Osteocyte (in vitro differentiated cells): ENCODE measurements at regions not wholly inside any gene's neighbourhood (a gene's known extent, or its start where the extent isn't known, plus 50 kb on each side); places are given as distances from the start of the nearest gene placed in this dataset.

Experiments used
- DNase-seq: peaks from one replicate; pipeline ENCODE4 v3.0.0; 2021; ENCODE audit warnings: mixed read lengths; ENCODE audit not compliant: unreplicated experiment; ENCODE audit errors: extremely low spot score
- H3K27ac Mint-ChIP-seq: one replicate; pipeline ENCODE4 v1.8.0; 2021; ENCODE audit warnings: mild to moderate bottlenecking, mixed read lengths; ENCODE audit not compliant: unreplicated experiment
- H3K27me3 Mint-ChIP-seq: one replicate; pipeline ENCODE4 v1.8.0; 2021; ENCODE audit warnings: mixed read lengths; ENCODE audit not compliant: unreplicated experiment
- H3K36me3 Mint-ChIP-seq: one replicate; pipeline ENCODE4 v1.8.0; 2021; ENCODE audit warnings: mixed read lengths; ENCODE audit not compliant: unreplicated experiment
- H3K4me1 Mint-ChIP-seq: one replicate; pipeline ENCODE4 v1.8.0; 2021; ENCODE audit warnings: mixed read lengths; ENCODE audit not compliant: unreplicated experiment
- H3K4me3 Mint-ChIP-seq: one replicate; pipeline ENCODE4 v1.8.0; 2021; ENCODE audit warnings: mild to moderate bottlenecking, moderate library complexity, mixed read lengths; ENCODE audit not compliant: unreplicated experiment
- H3K9me3 Mint-ChIP-seq: one replicate; pipeline ENCODE4 v1.8.0; 2021; ENCODE audit warnings: mixed read lengths; ENCODE audit not compliant: unreplicated experiment
- CTCF ChIP-seq: fragments of 200-600 bp; sonication (generic); IDR thresholded peaks from 2 replicates; pipeline ENCODE4 v1.5.0; 2021; ENCODE audit warnings: antibody characterized with exemption, mild to moderate bottlenecking, moderate library complexity

GRCh38 chr2:18911416-18911815 is 322.0 kb upstream of the NT5C1B start:
- Mint-ChIP-seq H3K4me3 (no peak overlapping the region), H3K36me3 (peaks cover 3% of the 10 kb centered on the region), H3K27ac (peak overlapping the region; percentile 92), H3K4me1 (peaks cover 36% of the 10 kb centered on the region), H3K27me3 (no peaks in the 10 kb centered on the region), H3K9me3 (no peaks in the 10 kb centered on the region)
- no peak for DNase-seq
- TF ChIP-seq CTCF = no peak

- DNase-seq = no peak
- Mint-ChIP-seq H3K36me3 (peaks cover 3% of the 10 kb centered on the region), H3K27ac (peak overlapping the region; percentile 92), H3K9me3 (peaks cover 2% of the 10 kb centered on the region), H3K4me1 (peaks cover 36% of the 10 kb centered on the region), H3K4me3 (no peak overlapping the region), H3K27me3 (no peaks in the 10 kb centered on the region)
- TF ChIP-seq CTCF = no peak
These were observed 321.5 kb upstream of the NT5C1B start for GRCh38 chr2:18910843-18911242.

GRCh38 chr2:18907937-18908336 is 318.6 kb upstream of the NT5C1B start:
- H3K36me3 Mint-ChIP-seq = peaks cover 7% of the 10 kb centered on the region

GRCh38 chr2:18907508-18907907 is 318.1 kb upstream of the NT5C1B start:
- peaks cover 8% of the 10 kb centered on the region for H3K9me3 Mint-ChIP-seq
- no peak for TF ChIP-seq CTCF
- DNase-seq = no peak
- no peak overlapping the region for H3K4me3 Mint-ChIP-seq
- peaks cover 7% of the 10 kb centered on the region for H3K36me3 Mint-ChIP-seq
- no peaks in the 10 kb centered on the region for H3K27me3 Mint-ChIP-seq
- peaks cover 29% of the 10 kb centered on the region for H3K4me1 Mint-ChIP-seq
- no peak overlapping the region for H3K27ac Mint-ChIP-seq

More at GRCh38 chr2:18907937-18908336, 318.6 kb upstream of the NT5C1B start:
- Mint-ChIP-seq H3K4me1 (peaks cover 31% of the 10 kb centered on the region), H3K27ac (no peak overlapping the region), H3K27me3 (no peaks in the 10 kb centered on the region), H3K4me3 (no peak overlapping the region), H3K9me3 (peaks cover 8% of the 10 kb centered on the region)
- no peak for TF ChIP-seq CTCF
- DNase-seq = no peak

GRCh38 chr2:18903750-18904149 is 314.4 kb upstream of the NT5C1B start:
- H3K27me3 Mint-ChIP-seq = no peaks in the 10 kb centered on the region
- peaks cover 8% of the 10 kb centered on the region for H3K9me3 Mint-ChIP-seq

More at GRCh38 chr2:18903750-18904149, 314.4 kb upstream of the NT5C1B start:
- Mint-ChIP-seq H3K27ac (no peak overlapping the region), H3K4me3 (no peak overlapping the region), H3K4me1 (peaks cover 24% of the 10 kb centered on the region), H3K36me3 (peaks cover 7% of the 10 kb centered on the region)
- DNase-seq = no peak
- TF ChIP-seq CTCF = no peak
